Neural progenitor cell (in vitro differentiated cells): ENCODE measurements at regions not wholly inside any gene's neighbourhood (a gene's known extent, or its start where the extent isn't known, plus 50 kb on each side); places are given as distances from the start of the nearest gene placed in this dataset.

ENCODE experiments used
- DNase-seq: peaks from one replicate; pipeline ENCODE4 v3.0.0-alpha.2; 2016; ENCODE audit warnings: low spot score
- H2AFZ ChIP-seq: fragments of 200-600 bp; sonication (generic); replicated peaks from 2 replicates; pipeline ENCODE4 v1.6.1; 2016; ENCODE audit warnings: antibody characterized with exemption
- H3F3A ChIP-seq: fragments of 200-600 bp; sonication (generic); 2 replicates; pipeline ENCODE4 v1.6.1; 2016; ENCODE audit warnings: antibody characterized with exemption, low read depth
- H3K27ac ChIP-seq: fragments of 200-600 bp; sonication (generic); 2 replicates; pipeline ENCODE4 v1.5.1; 2016; ENCODE audit warnings: mild to moderate bottlenecking
- H3K27me3 ChIP-seq: fragments of 200-600 bp; sonication (generic); 2 replicates; pipeline ENCODE4 v1.6.1; 2016; ENCODE audit warnings: mild to moderate bottlenecking, moderate library complexity
- H3K36me3 ChIP-seq: fragments of 200-600 bp; sonication (generic); 2 replicates; pipeline ENCODE4 v1.5.1; 2016
- H3K4me1 ChIP-seq: fragments of 200-600 bp; sonication (generic); 2 replicates; pipeline ENCODE4 v1.6.1; 2016; ENCODE audit warnings: mixed run types
- H3K4me2 ChIP-seq: fragments of 200-600 bp; sonication (generic); 2 replicates; pipeline ENCODE4 v1.6.1; 2016
- H3K4me3 ChIP-seq: fragments of 200-600 bp; sonication (generic); 2 replicates; pipeline ENCODE4 v1.5.1; 2016
- H3K79me2 ChIP-seq: fragments of 200-600 bp; sonication (generic); 2 replicates; pipeline ENCODE4 v1.6.1; 2016; ENCODE audit warnings: low read depth
- H3K9ac ChIP-seq: fragments of 200-600 bp; sonication (generic); 2 replicates; pipeline ENCODE4 v1.6.1; 2016
- H3K9me3 ChIP-seq: fragments of 200-600 bp; sonication (generic); 2 replicates; pipeline ENCODE4 v1.5.1; 2016; ENCODE audit warnings: low read depth
- H4K20me1 ChIP-seq: fragments of 200-600 bp; sonication (generic); 2 replicates; pipeline ENCODE4 v1.6.1; 2016; ENCODE audit warnings: low read depth
- H3K27ac Mint-ChIP-seq: 3 replicates; pipeline ENCODE4 v1.8.0; 2021; ENCODE audit warnings: mixed read lengths
- H3K27me3 Mint-ChIP-seq: 2 replicates; pipeline ENCODE4 v1.8.0; 2022; ENCODE audit warnings: low read depth, mild to moderate bottlenecking, inconsistent platforms, moderate library complexity, mixed read lengths; ENCODE audit not compliant: insufficient read depth
- H3K36me3 Mint-ChIP-seq: 3 replicates; pipeline ENCODE4 v1.8.0; 2021; ENCODE audit warnings: mixed read lengths
- H3K4me1 Mint-ChIP-seq: 3 replicates; pipeline ENCODE4 v1.8.0; 2021; ENCODE audit warnings: mixed read lengths
- H3K4me3 Mint-ChIP-seq: 3 replicates; pipeline ENCODE4 v1.8.0; 2021; ENCODE audit warnings: mild to moderate bottlenecking, moderate library complexity, mixed read lengths
- H3K9me3 Mint-ChIP-seq: 3 replicates; pipeline ENCODE4 v1.8.0; 2020; ENCODE audit warnings: mixed read lengths
- CTCF ChIP-seq: fragments of 200-600 bp; sonication (generic); IDR thresholded peaks from 2 replicates; pipeline ENCODE4 v1.5.1; 2017; ENCODE audit warnings: antibody characterized with exemption, mild to moderate bottlenecking
- EZH2 ChIP-seq: fragments of 200-600 bp; sonication (generic); IDR thresholded peaks from 2 replicates; pipeline ENCODE4 v1.6.1; 2017; ENCODE audit warnings: antibody characterized with exemption, mild to moderate bottlenecking, moderate library complexity
- EZH2phosphoT487 ChIP-seq: fragments of 200-600 bp; sonication (generic); IDR thresholded peaks from 2 replicates; pipeline ENCODE4 v1.6.1; 2017; ENCODE audit warnings: antibody characterized with exemption

DNA sequence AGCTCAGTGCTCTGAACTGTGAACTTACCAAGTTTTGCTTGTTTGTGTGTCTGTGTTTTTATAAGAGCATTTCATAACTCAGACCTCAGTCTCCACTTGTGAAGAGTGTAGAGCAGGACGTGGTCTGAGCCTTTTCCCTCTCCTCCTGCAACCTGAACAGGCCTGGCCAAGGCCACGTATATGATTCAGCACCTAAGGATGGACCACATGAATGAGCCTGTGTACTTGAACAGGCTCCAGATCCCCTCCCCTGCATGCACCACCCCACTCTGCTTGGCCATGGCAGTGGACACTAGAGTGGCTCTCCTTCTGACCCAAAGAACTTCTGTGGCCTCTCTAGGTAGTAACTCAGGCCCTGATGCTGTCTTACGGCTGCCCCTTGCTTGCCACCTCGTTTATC is 125.9 kb upstream of the FSTL4 start:
- Histone ChIP-seq H3K36me3 (no peaks in the 10 kb centered on the region), H3K9me3 (no peaks in the 10 kb centered on the region), H3K4me2 (no peak overlapping the region), H3K9ac (no peak overlapping the region), H3K4me3 (no peak overlapping the region), H2AFZ (no peak overlapping the region), H3K4me1 (no peaks in the 10 kb centered on the region), H3K27ac (no peak overlapping the region), H3K27me3 (no peaks in the 10 kb centered on the region), H3K79me2 (no peaks in the 10 kb centered on the region), H4K20me1 (no peaks in the 10 kb centered on the region), H3F3A (no peaks in the 10 kb centered on the region)
- H3K27ac Mint-ChIP-seq = no peak overlapping the region
- peaks cover 14% of the 10 kb centered on the region for H3K27me3 Mint-ChIP-seq
- DNase-seq = no peak
- peaks cover 12% of the 10 kb centered on the region for H3K4me1 Mint-ChIP-seq
- no peak overlapping the region for H3K4me3 Mint-ChIP-seq
- TF ChIP-seq EZH2 = no peak
- no peak for TF ChIP-seq EZH2phosphoT487
- no peak for TF ChIP-seq CTCF
- H3K9me3 Mint-ChIP-seq = peaks cover 6% of the 10 kb centered on the region
- no peaks in the 10 kb centered on the region for H3K36me3 Mint-ChIP-seq

DNA sequence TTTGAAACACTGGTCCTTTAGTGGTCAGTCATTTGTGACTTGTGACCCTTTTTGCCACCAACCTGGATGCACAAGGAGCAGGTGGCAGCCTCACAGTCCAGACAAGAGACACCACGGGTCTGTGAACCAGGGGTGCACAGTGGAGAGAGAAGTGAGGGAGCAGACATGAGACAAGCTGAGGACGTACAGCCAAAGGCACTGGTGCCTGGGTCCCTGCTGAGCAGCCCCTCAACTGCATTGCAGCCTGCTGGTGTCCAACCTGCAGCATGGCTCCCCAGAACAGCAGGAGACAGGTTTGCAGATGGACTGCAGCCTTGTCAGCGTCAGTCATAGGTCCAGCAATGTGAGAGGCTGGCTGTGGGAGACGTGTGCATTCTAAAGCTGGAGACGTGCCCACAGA is 124.2 kb upstream of the FSTL4 start:
- no peaks in the 10 kb centered on the region for H3K9me3 ChIP-seq
- H3K27ac ChIP-seq = no peak overlapping the region
- H3K9ac ChIP-seq = no peak overlapping the region
- H2AFZ ChIP-seq = no peak overlapping the region
- Mint-ChIP-seq H3K4me3 (no peak overlapping the region), H3K36me3 (no peaks in the 10 kb centered on the region), H3K4me1 (no peaks in the 10 kb centered on the region), H3K27me3 (peaks cover 5% of the 10 kb centered on the region), H3K27ac (peak overlapping the region; percentile 6), H3K9me3 (peaks cover 6% of the 10 kb centered on the region)
- no peak overlapping the region for H3K4me2 ChIP-seq
- H4K20me1 ChIP-seq = no peaks in the 10 kb centered on the region
- no peaks in the 10 kb centered on the region for H3K36me3 ChIP-seq
- no peak overlapping the region for H3K4me3 ChIP-seq
- no peak for DNase-seq
- no peaks in the 10 kb centered on the region for H3K27me3 ChIP-seq
- TF ChIP-seq EZH2 (no peak), CTCF (no peak), EZH2phosphoT487 (no peak)
- H3F3A ChIP-seq = no peaks in the 10 kb centered on the region
- no peaks in the 10 kb centered on the region for H3K79me2 ChIP-seq
- H3K4me1 ChIP-seq = no peaks in the 10 kb centered on the region

DNA sequence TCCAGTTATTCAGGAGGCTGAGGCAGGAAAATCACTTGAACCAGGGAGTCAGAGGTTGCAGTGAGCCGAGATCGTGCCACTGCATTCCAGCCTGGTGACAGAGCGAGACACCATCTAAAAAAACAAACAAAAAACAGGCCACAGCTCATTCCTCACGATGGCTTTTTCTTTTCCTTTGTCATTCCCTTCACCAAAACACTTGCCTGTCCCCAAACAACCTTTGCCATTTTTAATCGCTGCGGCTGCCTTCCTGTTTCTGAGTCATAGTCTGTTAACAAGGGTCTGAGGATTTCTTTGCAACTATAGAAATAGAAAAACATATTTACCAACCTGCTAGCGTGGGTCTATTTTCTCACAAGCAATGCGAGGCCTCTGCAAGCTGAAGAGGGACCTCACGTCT is 123.0 kb upstream of the FSTL4 start:
- no peaks in the 10 kb centered on the region for H3K9me3 ChIP-seq
- no peaks in the 10 kb centered on the region for H4K20me1 ChIP-seq
- peaks cover 11% of the 10 kb centered on the region for H3K9me3 Mint-ChIP-seq
- H3K27me3 Mint-ChIP-seq = peaks cover 5% of the 10 kb centered on the region
- H3K4me1 ChIP-seq = no peaks in the 10 kb centered on the region
- no peak overlapping the region for H3K4me3 Mint-ChIP-seq
- H3F3A ChIP-seq = no peaks in the 10 kb centered on the region
- no peaks in the 10 kb centered on the region for H3K4me1 Mint-ChIP-seq
- no peak for DNase-seq
- H2AFZ ChIP-seq = no peak overlapping the region
- H3K4me3 ChIP-seq = no peak overlapping the region
- H3K4me2 ChIP-seq = no peak overlapping the region
- no peaks in the 10 kb centered on the region for H3K27me3 ChIP-seq
- no peaks in the 10 kb centered on the region for H3K36me3 ChIP-seq
- no peak overlapping the region for H3K9ac ChIP-seq
- no peak overlapping the region for H3K27ac Mint-ChIP-seq
- H3K27ac ChIP-seq = no peak overlapping the region
- H3K79me2 ChIP-seq = no peaks in the 10 kb centered on the region
- H3K36me3 Mint-ChIP-seq = no peaks in the 10 kb centered on the region
- no peak for TF ChIP-seq CTCF

DNA sequence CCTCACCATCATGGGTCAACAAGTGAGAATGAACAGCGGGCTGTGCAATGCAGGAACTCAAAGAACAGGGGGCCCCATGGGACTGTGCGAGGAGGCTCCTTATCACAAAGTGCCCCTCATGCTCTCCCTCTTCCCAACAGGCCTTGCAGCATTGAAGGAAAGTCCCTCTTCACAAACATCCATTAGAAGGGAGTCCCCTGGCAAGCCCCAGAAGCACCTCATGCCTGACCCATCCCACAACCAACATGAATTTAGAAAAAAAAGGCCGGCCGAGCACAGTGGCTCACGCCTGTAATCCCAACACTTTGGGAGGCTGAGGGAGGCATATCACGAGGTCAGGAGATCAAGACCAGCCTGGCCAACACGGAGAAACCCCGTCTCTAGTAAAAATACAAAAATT is 122.6 kb upstream of the FSTL4 start:
- Histone ChIP-seq H3K79me2 (no peaks in the 10 kb centered on the region), H4K20me1 (no peaks in the 10 kb centered on the region), H2AFZ (no peak overlapping the region), H3K4me1 (no peaks in the 10 kb centered on the region), H3K9ac (no peak overlapping the region), H3K27me3 (no peaks in the 10 kb centered on the region), H3K4me2 (no peak overlapping the region), H3K36me3 (no peaks in the 10 kb centered on the region), H3K9me3 (no peaks in the 10 kb centered on the region), H3K27ac (no peak overlapping the region), H3K4me3 (no peak overlapping the region), H3F3A (no peaks in the 10 kb centered on the region)
- Mint-ChIP-seq H3K27ac (no peak overlapping the region), H3K36me3 (no peaks in the 10 kb centered on the region), H3K4me1 (no peaks in the 10 kb centered on the region), H3K9me3 (peaks cover 13% of the 10 kb centered on the region), H3K4me3 (no peak overlapping the region), H3K27me3 (peaks cover 5% of the 10 kb centered on the region)
- TF ChIP-seq CTCF (no peak), EZH2 (no peak), EZH2phosphoT487 (no peak)
- DNase-seq = no peak
